NT2/D1 (cell line): ENCODE measurements at regions not wholly inside any gene's neighbourhood (a gene's known extent, or its start where the extent isn't known, plus 50 kb on each side); places are given as distances from the start of the nearest gene placed in this dataset.

Experiments
- SUZ12 ChIP-seq: IDR thresholded peaks from 2 replicates; pipeline ENCODE4 v1.6.1; 2011; ENCODE audit not compliant: insufficient read length, insufficient read depth; ENCODE audit errors: extremely low read depth
- YY1 ChIP-seq: IDR thresholded peaks from 2 replicates; pipeline ENCODE4 v1.6.1; 2011; ENCODE audit not compliant: insufficient read length, insufficient read depth

- TF ChIP-seq YY1 (no peak), SUZ12 (no peak)
Observed at GRCh38 chr10:4127518-4128315, 342.7 kb upstream of the KLF6 start.
